Pons (tissue), 1 donor: ENCODE measurements at regions not wholly inside any gene's neighbourhood (a gene's known extent, or its start where the extent isn't known, plus 50 kb on each side); places are given as distances from the start of the nearest gene placed in this dataset.
"Not testable (repeated sequence)": the region's sequence is repeated elsewhere in the genome, so short reads cannot be mapped to it uniquely, and the experiment has no call there.

Experiments used
- DNase-seq: peaks from one replicate; pipeline ENCODE4 v3.0.0-alpha.2; 2016; ENCODE audit warnings: low spot score

GRCh38 chr12:131274906-131275305 lies 321.2 kb downstream of the ADGRD1 start:
- DNase-seq, result no peak

GRCh38 chr12:131275824-131276223 lies 322.1 kb downstream of the ADGRD1 start:
- no peak for DNase-seq

GRCh38 chr12:131276501-131277185 lies 322.9 kb downstream of the ADGRD1 start:
- DNase-seq, result no peak

- DNase-seq, result not testable (repeated sequence)
Measured at GRCh38 chr12:131277186-131278091, 323.7 kb downstream of the ADGRD1 start.

- DNase-seq, result not testable (repeated sequence)
Measured at GRCh38 chr12:131278451-131279115, 324.9 kb downstream of the ADGRD1 start.

GRCh38 chr12:131279281-131279921 lies 325.7 kb downstream of the ADGRD1 start:
- no peak for DNase-seq

- no peak for DNase-seq
Measured at GRCh38 chr12:131280426-131280825, 326.7 kb downstream of the ADGRD1 start.

- no peak for DNase-seq
Measured at GRCh38 chr12:131281016-131281415, 327.3 kb downstream of the ADGRD1 start.

- DNase-seq, result no peak
Measured at GRCh38 chr12:131282292-131283080, 328.8 kb downstream of the ADGRD1 start.

GRCh38 chr12:131283191-131283861 lies 329.6 kb downstream of the ADGRD1 start:
- DNase-seq, result no peak

GRCh38 chr12:131283862-131284825 lies 330.4 kb downstream of the ADGRD1 start:
- DNase-seq, result not testable (repeated sequence)

GRCh38 chr12:131284954-131285904 lies 331.5 kb downstream of the ADGRD1 start:
- DNase-seq, result not testable (repeated sequence)

GRCh38 chr12:131285905-131286295 lies 332.2 kb downstream of the ADGRD1 start:
- not testable (repeated sequence) for DNase-seq

- DNase-seq, result not testable (repeated sequence)
Measured at GRCh38 chr12:131286301-131286700, 332.6 kb downstream of the ADGRD1 start.

GRCh38 chr12:131287015-131287937 lies 333.6 kb downstream of the ADGRD1 start:
- DNase-seq, result no peak

- DNase-seq, result no peak
Measured at GRCh38 chr12:131287938-131288764, 334.4 kb downstream of the ADGRD1 start.
